C4-2B (cell line): ENCODE measurements at regions not wholly inside any gene's neighbourhood (a gene's known extent, or its start where the extent isn't known, plus 50 kb on each side); places are given as distances from the start of the nearest gene placed in this dataset.

Experiments
- H3K27ac ChIP-seq: fragments of 450-650 bp; 2 replicates; pipeline ENCODE4 v1.5.1; 2017
- CTCF ChIP-seq: fragments of 450-650 bp; conservative IDR thresholded peaks from 2 replicates; pipeline ENCODE4 v1.5.1; 2017; ENCODE audit warnings: mild to moderate bottlenecking
- ZFX ChIP-seq: fragments of 450-650 bp; IDR thresholded peaks from 2 replicates; pipeline ENCODE4 v1.6.1; 2017

GRCh38 chr2:196565982-196566381, 73.5 kb upstream of the CCDC150 start:
- TF ChIP-seq ZFX (no peak), CTCF (no peak)

GRCh38 chr2:196566961-196567666, 72.4 kb upstream of the CCDC150 start:
- no peak for TF ChIP-seq ZFX
- no peak for TF ChIP-seq CTCF
- no peak overlapping the region for H3K27ac ChIP-seq

More at GRCh38 chr2:196565982-196566381, 73.5 kb upstream of the CCDC150 start:
- H3K27ac ChIP-seq: no peak overlapping the region

DNA sequence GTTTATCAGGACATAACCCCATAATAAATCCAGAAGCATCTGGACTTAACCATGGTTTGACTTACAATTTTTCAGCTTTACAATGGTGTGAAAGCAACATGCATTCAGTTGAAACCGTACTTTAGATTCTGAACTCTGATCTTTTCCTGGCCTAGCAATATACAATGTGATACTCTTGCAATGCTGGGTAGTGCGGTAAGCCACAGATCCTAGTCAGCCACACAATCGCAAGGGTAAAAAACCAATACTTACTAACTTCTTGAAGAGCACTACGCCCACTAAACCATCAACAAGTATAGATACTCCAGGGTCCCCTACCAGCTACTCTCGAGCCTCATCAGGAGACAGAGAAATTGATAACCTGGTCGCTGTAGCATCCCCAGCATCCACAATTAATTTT, 71.0 kb upstream of the CCDC150 start:
- TF ChIP-seq CTCF (no peak), ZFX (no peak)
- no peak overlapping the region for H3K27ac ChIP-seq

GRCh38 chr2:196584903-196585302, 54.6 kb upstream of the CCDC150 start:
- no peak overlapping the region for H3K27ac ChIP-seq
- TF ChIP-seq ZFX: no peak
- no peak for TF ChIP-seq CTCF

DNA sequence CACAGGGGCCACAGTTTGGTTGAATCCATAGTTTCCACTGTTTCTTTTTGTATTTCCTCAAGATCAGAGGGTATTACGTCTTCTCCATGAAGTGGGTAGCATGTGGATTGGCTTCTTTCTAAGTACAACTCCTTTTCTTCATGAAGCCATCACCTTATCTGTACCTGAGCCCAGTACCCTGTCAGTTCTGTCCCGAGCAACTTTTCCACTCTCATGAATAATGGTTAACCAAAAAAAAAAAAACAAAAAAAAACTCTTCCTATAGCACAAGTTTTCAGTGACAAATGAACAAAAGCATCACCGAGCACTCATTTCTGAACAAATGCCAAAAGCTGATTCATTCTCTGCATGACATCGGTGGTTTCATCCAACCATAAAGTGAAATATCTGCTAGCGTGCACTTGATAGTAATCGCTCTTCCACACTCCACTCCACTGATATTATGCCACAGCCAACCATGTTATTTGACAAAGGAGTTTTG, 53.0 kb upstream of the CCDC150 start:
- H3K27ac ChIP-seq: no peak overlapping the region
- TF ChIP-seq ZFX (no peak), CTCF (no peak)

DNA sequence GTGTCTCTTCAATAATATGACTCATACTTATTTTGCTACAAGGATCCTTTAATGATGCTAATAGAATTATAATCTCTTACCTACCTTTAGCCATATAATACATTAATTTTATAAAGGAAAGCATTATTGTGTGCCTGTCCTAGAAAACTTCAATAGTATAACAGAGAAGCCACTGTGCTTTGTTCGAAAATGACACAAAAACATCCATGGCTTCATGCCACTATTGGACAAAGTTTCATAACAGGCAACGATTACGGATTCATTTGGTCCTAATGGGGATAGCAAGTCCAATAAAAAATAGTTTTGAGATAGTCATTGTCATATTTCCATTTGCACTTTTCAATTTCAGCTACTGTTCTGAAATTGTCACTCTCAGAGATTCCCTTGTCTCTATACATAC, 52.5 kb upstream of the CCDC150 start:
- TF ChIP-seq CTCF (no peak), ZFX (no peak)
- H3K27ac ChIP-seq: no peak overlapping the region

DNA sequence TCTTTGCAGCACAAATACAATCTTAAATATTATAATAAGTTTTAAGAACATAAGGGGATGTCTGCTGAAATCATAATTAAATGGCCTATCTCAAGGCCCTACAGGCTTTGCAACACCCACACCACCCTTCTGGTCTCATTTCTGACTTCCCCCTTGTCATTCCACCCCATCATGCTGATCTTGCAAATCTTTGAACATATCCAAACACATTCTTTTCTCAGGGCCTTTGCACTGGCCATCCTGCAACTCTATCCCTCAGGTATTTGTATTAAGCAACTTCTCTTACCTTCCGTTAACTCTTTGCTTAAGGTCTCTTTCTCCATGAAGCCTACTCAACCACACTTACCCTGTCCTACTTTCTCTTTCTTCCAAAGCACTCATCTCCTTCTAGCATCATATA, 51.8 kb upstream of the CCDC150 start:
- TF ChIP-seq CTCF (no peak), ZFX (no peak)
- H3K27ac ChIP-seq: no peak overlapping the region
